ENCODE measurements at regions not wholly inside any gene's neighbourhood (a gene's known extent, or its start where the extent isn't known, plus 50 kb on each side); places are given as distances from the start of the nearest gene placed in this dataset.
"Not testable (repeated sequence)": the region's sequence is repeated elsewhere in the genome, so short reads cannot be mapped to it uniquely, and the experiment has no call there.

- TF ChIP-seq CTCF, EP300, POLR2A (IDR thresholded peaks at IDR 0.05): not testable (repeated sequence)
Measured at GRCh38 chr5:108532129-108532445, 150.2 kb upstream of the FBXL17 start.
